H1 (cell line): ENCODE measurements at regions not wholly inside any gene's neighbourhood (a gene's known extent, or its start where the extent isn't known, plus 50 kb on each side); places are given as distances from the start of the nearest gene placed in this dataset.

Experiments used
- CTCF ChIA-PET: fragments of 300-600 bp; sonication (Branson Sonifier 250); formaldehyde crosslinking; loops from one replicate; lab custom pipeline; 2021; ENCODE audit not compliant: partially characterized antibody; lab: Charles Lee
- POLR2A ChIA-PET: fragments of 300-600 bp; sonication (Branson Sonifier 250); formaldehyde crosslinking; loops from one replicate; lab custom pipeline; 2021; ENCODE audit warnings: inconsistent platforms; ENCODE audit not compliant: partially characterized antibody; lab: Charles Lee
- DNase-seq, 2 experiments: peaks; one replicate each; pipeline versions ENCODE4 v3.0.0 to v3.0.0-alpha.2; 2010 to 2022; ENCODE audit warnings: low spot score in 2 of 2, low read depth in 1 of 2, mixed read lengths in 1 of 2
- FAIRE-seq: peaks from 2 replicates; lab custom pipeline; 2011; peaks lifted over from hg19 to GRCh38; lab: Jason Lieb, UNC
- H2AFZ ChIP-seq: 2 replicates; pipeline ENCODE4 v1.8.1; 2012; ENCODE audit warnings: low read length, inconsistent platforms
- H2AK5ac ChIP-seq: 2 replicates; pipeline ENCODE4 v1.6.1; 2013; ENCODE audit warnings: low read depth, low read length
- H2BK120ac ChIP-seq: replicated peaks from 2 replicates; pipeline ENCODE3; 2013; ENCODE audit warnings: low read depth, low read length, inconsistent platforms
- H2BK12ac ChIP-seq: 2 replicates; pipeline ENCODE4 v1.6.1; 2013; ENCODE audit warnings: low read depth, low read length
- H2BK15ac ChIP-seq: 2 replicates; pipeline ENCODE4 v1.6.1; 2013; ENCODE audit warnings: low read length
- H2BK20ac ChIP-seq: 2 replicates; pipeline ENCODE4 v1.6.1; 2013; ENCODE audit warnings: low read length
- H2BK5ac ChIP-seq: 2 replicates; pipeline ENCODE4 v1.6.1; 2013; ENCODE audit warnings: low read depth, low read length
- H3K14ac ChIP-seq: 2 replicates; pipeline ENCODE4 v1.6.1; 2013; ENCODE audit warnings: inconsistent platforms; ENCODE audit not compliant: insufficient read length
- H3K18ac ChIP-seq: 2 replicates; pipeline ENCODE4 v1.6.1; 2013; ENCODE audit warnings: low read length; ENCODE audit errors: extremely low read depth
- H3K23ac ChIP-seq: 2 replicates; pipeline ENCODE4 v1.6.1; 2013; ENCODE audit warnings: inconsistent platforms; ENCODE audit not compliant: insufficient read length
- H3K23me2 ChIP-seq: 2 replicates; pipeline ENCODE4 v1.6.1; 2013; ENCODE audit warnings: low read depth, low read length
- H3K27ac ChIP-seq: 2 replicates; pipeline ENCODE4 v1.6.1; 2011; ENCODE audit warnings: low read depth, low read length, inconsistent platforms
- H3K27me3 ChIP-seq, 4 experiments: replicated peaks in 1 of 4; 1 replicate in 1 of 4; 2 replicates in 3 of 4; pipeline versions ENCODE4 v1.6.1 to v1.8.1; 2011 to 2013; ENCODE audit warnings: low read length in 3 of 4, mild to moderate bottlenecking in 3 of 4, inconsistent platforms in 2 of 4, mixed read lengths in 2 of 4, moderate library complexity in 1 of 4; ENCODE audit not compliant: control insufficient read depth in 3 of 4, insufficient read depth in 3 of 4; ENCODE audit errors: extremely low read depth in 1 of 4
- H3K36me3 ChIP-seq, 4 experiments: 2 replicates each; pipeline versions ENCODE4 v1.6.1 to v1.8.1; 2011 to 2013; ENCODE audit warnings: mild to moderate bottlenecking in 4 of 4, low read length in 3 of 4, moderate library complexity in 2 of 4, control low read depth in 1 of 4, inconsistent platforms in 1 of 4; ENCODE audit not compliant: insufficient read depth in 4 of 4, control insufficient read depth in 2 of 4
- H3K4ac ChIP-seq: replicated peaks from 2 replicates; pipeline ENCODE3; 2013; ENCODE audit warnings: low read length, low read depth, mixed read lengths, inconsistent platforms; ENCODE audit not compliant: insufficient read length
- H3K4me1 ChIP-seq, 4 experiments: replicated peaks in 1 of 4; 1 replicate in 1 of 4; 2 replicates in 3 of 4; pipeline versions ENCODE4 v1.6.1 to v1.8.1; 2011 to 2013; ENCODE audit warnings: low read length in 3 of 4, inconsistent platforms in 2 of 4, mixed read lengths in 1 of 4; ENCODE audit not compliant: insufficient read depth in 4 of 4, control insufficient read depth in 3 of 4
- H3K4me2 ChIP-seq, 2 experiments: 2 replicates each; pipeline versions ENCODE4 v1.6.1 to v1.8.1; 2011 to 2013; ENCODE audit warnings: low read depth in 2 of 2, low read length in 2 of 2, control low read depth in 1 of 2, inconsistent platforms in 1 of 2, mild to moderate bottlenecking in 1 of 2; ENCODE audit not compliant: insufficient read depth in 1 of 2
- H3K4me3 ChIP-seq, 4 experiments: fragments of 200-600, 300-600 bp in 1 of 4; sonication (generic), shearing (Covaris generic), sonication (Bioruptor Twin) in 1 of 4; 2 replicates each; pipeline versions ENCODE4 v1.5.1 to v1.8.1; 2011 to 2016; ENCODE audit warnings: low read length in 4 of 4, low read depth in 3 of 4, control low read depth in 2 of 4, inconsistent platforms in 2 of 4, mild to moderate bottlenecking in 2 of 4, mixed read lengths in 1 of 4, moderate library complexity in 1 of 4; ENCODE audit not compliant: insufficient read depth in 2 of 4; ENCODE audit errors: extremely low read depth in 1 of 4
- H3K56ac ChIP-seq: replicated peaks from 2 replicates; pipeline ENCODE3; 2013; ENCODE audit warnings: low read depth, mild to moderate bottlenecking, mixed read lengths, low read length, inconsistent platforms; ENCODE audit not compliant: insufficient read length
- H3K79me1 ChIP-seq: 2 replicates; pipeline ENCODE4 v1.6.1; 2013; ENCODE audit warnings: low read depth, low read length, control low read depth
- H3K79me2 ChIP-seq, 2 experiments: 2 replicates each; pipeline versions ENCODE4 v1.6.1 to v1.8.1; 2012 to 2013; ENCODE audit warnings: low read length in 2 of 2, mild to moderate bottlenecking in 2 of 2, inconsistent platforms in 1 of 2; ENCODE audit not compliant: insufficient read depth in 2 of 2, control insufficient read depth in 1 of 2
- H3K9ac ChIP-seq, 4 experiments: replicated peaks in 1 of 4; 1 replicate in 1 of 4; 2 replicates in 3 of 4; pipeline versions ENCODE4 v1.6.1 to v1.8.1; 2011 to 2013; ENCODE audit warnings: low read depth in 3 of 4, low read length in 3 of 4, control low read depth in 2 of 4, mild to moderate bottlenecking in 2 of 4, moderate library complexity in 2 of 4, inconsistent platforms in 1 of 4; ENCODE audit errors: extremely low read depth in 1 of 4
- H3K9me3 ChIP-seq, 2 experiments: 2 replicates each; pipeline versions ENCODE4 v1.6.1 to v1.8.1; 2012 to 2013; ENCODE audit warnings: mild to moderate bottlenecking in 2 of 2, moderate library complexity in 2 of 2, control low read depth in 1 of 2, inconsistent platforms in 1 of 2, low read depth in 1 of 2, low read length in 1 of 2, mixed read lengths in 1 of 2; ENCODE audit not compliant: insufficient read depth in 2 of 2
- H4K20me1 ChIP-seq, 2 experiments: replicated peaks in 1 of 2; 2 replicates each; pipeline versions ENCODE3 to v1.8.1; 2011 to 2013; ENCODE audit warnings: inconsistent platforms in 2 of 2, low read length in 2 of 2, mild to moderate bottlenecking in 1 of 2; ENCODE audit not compliant: insufficient read depth in 2 of 2, control insufficient read depth in 1 of 2
- H4K5ac ChIP-seq: 2 replicates; pipeline ENCODE4 v1.6.1; 2013; ENCODE audit warnings: low read length, low read depth, mixed read lengths, inconsistent platforms; ENCODE audit not compliant: insufficient read length
- H4K8ac ChIP-seq: 2 replicates; pipeline ENCODE4 v1.8.0; 2013; ENCODE audit warnings: mild to moderate bottlenecking, moderate library complexity, low read length, inconsistent platforms; ENCODE audit not compliant: insufficient read depth; ENCODE audit errors: extremely low read depth
- H4K91ac ChIP-seq: replicated peaks from 2 replicates; pipeline ENCODE3; 2013; ENCODE audit warnings: low read length, mixed read lengths, inconsistent platforms; ENCODE audit not compliant: insufficient read length
- BACH1 ChIP-seq: IDR thresholded peaks from 2 replicates; pipeline ENCODE4 v1.6.1; 2012; ENCODE audit warnings: low read length, improper control_type of control experiment
- CBX5 ChIP-seq: fragments of 300-800, 300-1000 bp; sonication (generic); IDR thresholded peaks from 2 replicates; pipeline ENCODE4 v1.7.1; 2016; ENCODE audit warnings: antibody characterized with exemption, low read length, low read depth
- CHD2 ChIP-seq: IDR thresholded peaks from 2 replicates; pipeline ENCODE4 v1.6.1; 2012; ENCODE audit warnings: low read length, improper control_type of control experiment
- EGR1 ChIP-seq: IDR thresholded peaks from 2 replicates; pipeline ENCODE4 v1.6.1; 2011; ENCODE audit warnings: low read depth, low read length, borderline replicate concordance
- GABPA ChIP-seq: IDR thresholded peaks from 2 replicates; pipeline ENCODE4 v1.6.1; 2011; ENCODE audit warnings: mild to moderate bottlenecking, low read length, moderate library complexity, borderline replicate concordance; ENCODE audit not compliant: insufficient read depth
- GTF2F1 ChIP-seq: IDR thresholded peaks from 2 replicates; pipeline ENCODE4 v1.6.1; 2012; ENCODE audit warnings: low read depth, low read length, improper control_type of control experiment, borderline replicate concordance
- JUND ChIP-seq: IDR thresholded peaks from 2 replicates; pipeline ENCODE4 v1.6.1; 2011; ENCODE audit warnings: mild to moderate bottlenecking, improper control_type of control experiment, low read length
- KDM4A ChIP-seq: IDR thresholded peaks from one replicate; pipeline ENCODE4 v1.7.1; 2012; ENCODE audit warnings: low read depth, mild to moderate bottlenecking, moderate library complexity, low read length, inconsistent platforms; ENCODE audit not compliant: severe bottlenecking
- POLR2AphosphoS5 ChIP-seq: IDR thresholded peaks from 2 replicates; pipeline ENCODE4 v1.6.1; 2011; ENCODE audit warnings: low read depth, low read length
- RAD21 ChIP-seq, 2 experiments: IDR thresholded peaks in 1 of 2; conservative IDR thresholded peaks in 1 of 2; 2 replicates each; pipeline ENCODE4 v1.6.1; 2011; ENCODE audit warnings: low read depth in 2 of 2, low read length in 2 of 2, improper control_type of control experiment in 1 of 2, inconsistent platforms in 1 of 2, mild to moderate bottlenecking in 1 of 2, moderate library complexity in 1 of 2
- RFX5 ChIP-seq: IDR thresholded peaks from 2 replicates; pipeline ENCODE4 v1.6.1; 2011; ENCODE audit warnings: low read depth, low read length, improper control_type of control experiment, borderline replicate concordance
- SIN3A ChIP-seq, 2 experiments: IDR thresholded peaks in 1 of 2; conservative IDR thresholded peaks in 1 of 2; 2 replicates each; pipeline ENCODE4 v1.6.1; 2011 to 2012; ENCODE audit warnings: low read length in 2 of 2, improper control_type of control experiment in 1 of 2, low read depth in 1 of 2, mild to moderate bottlenecking in 1 of 2
- SP4 ChIP-seq: IDR thresholded peaks from 2 replicates; pipeline ENCODE4 v1.6.1; 2012; ENCODE audit warnings: low read length, inconsistent platforms
- SRF ChIP-seq: IDR thresholded peaks from 2 replicates; pipeline ENCODE4 v1.6.1; 2011; ENCODE audit warnings: mild to moderate bottlenecking, low read depth, low read length, moderate library complexity
- TAF1 ChIP-seq: IDR thresholded peaks from 2 replicates; pipeline ENCODE4 v1.6.1; 2011; ENCODE audit warnings: mild to moderate bottlenecking, low read depth, low read length
- TEAD4 ChIP-seq: IDR thresholded peaks from 2 replicates; pipeline ENCODE4 v1.6.1; 2012; ENCODE audit warnings: low read depth, low read length, inconsistent platforms, mixed read lengths
- WGBS, 2 experiments: shearing (Covaris generic) in 1 of 2; methylation state at CpG; one replicate each; pipeline versions ENCODE4 v1.1.6 to v1.1.7; 2013 to 2015; ENCODE audit warnings: low lambda C conversion rate in 2 of 2, mixed read lengths in 2 of 2, inconsistent platforms in 1 of 2, low coverage in 1 of 2, missing lambda C conversion rate in 1 of 2; ENCODE audit not compliant: insufficient replicate concordance in 2 of 2, insufficient coverage in 1 of 2, insufficient read length in 1 of 2; ENCODE audit errors: extremely low coverage in 1 of 2, missing lambda C conversion rate in 1 of 2; 5-methylcytosine and 5-hydroxymethylcytosine counted together

- FAIRE-seq (no peak), DNase-seq (no peak)
- no peak overlapping the region for H2BK12ac ChIP-seq
- no peaks in the 10 kb centered on the region for H3K23me2 ChIP-seq
- H3K14ac ChIP-seq, result no peak overlapping the region
- H4K20me1 ChIP-seq, result no peaks in the 10 kb centered on the region
- no peaks in the 10 kb centered on the region for H3K79me2 ChIP-seq
- H2BK20ac ChIP-seq, result no peak overlapping the region
- no peaks in the 10 kb centered on the region for H3K27me3 ChIP-seq
- H3K9ac ChIP-seq, result no peak overlapping the region
- peaks cover 0 to 5% (median 0%) of the 10 kb centered on the region in 4 experiments; a peak in 1 of 7 replicates for H3K4me1 ChIP-seq
- no peak overlapping the region for H3K27ac ChIP-seq
- H3K79me1 ChIP-seq, result no peaks in the 10 kb centered on the region
- no peak overlapping the region for H2BK15ac ChIP-seq
- ChIA-PET CTCF (no interaction called here), POLR2A (interaction anchor here (0.7 kb wide), 1 partner anchor 330 kb away, joined by 3 read pairs; no protein-coding TSS in a partner anchor)
- no peak overlapping the region for H4K8ac ChIP-seq
- TF ChIP-seq SRF (no peak), TEAD4 (no peak), POLR2AphosphoS5 (no peak), RFX5 (no peak), EGR1 (no peak), JUND (no peak), GABPA (no peak), SP4 (no peak), CHD2 (no peak), CBX5 (no peak), RAD21 (IDR thresholded peaks at IDR 0.05 in 1 of 2, conservative IDR thresholded peaks at IDR 0.05 in 1 of 2; ENCODE audit: low read depth in 2 of 2, low read length in 2 of 2) (no peak), GTF2F1 (no peak), KDM4A (no peak), BACH1 (no peak), SIN3A (conservative IDR thresholded peaks at IDR 0.05 in 1 of 2, IDR thresholded peaks at IDR 0.05 in 1 of 2; ENCODE audit: low read depth in 1 of 2, low read length in 2 of 2) (no peak), TAF1 (no peak)
- H3K4me3 ChIP-seq, result no peak overlapping the region
- H2BK120ac ChIP-seq, result no peak overlapping the region
- H3K4ac ChIP-seq, result no peak overlapping the region
- H3K23ac ChIP-seq, result no peak overlapping the region
- peaks cover 7 to 15% of the 10 kb centered on the region in 2 experiments for H3K9me3 ChIP-seq
- H2AK5ac ChIP-seq, result no peak overlapping the region
- no peak overlapping the region for H4K5ac ChIP-seq
- H2BK5ac ChIP-seq, result no peak overlapping the region
- no peak overlapping the region for H2AFZ ChIP-seq
- no peak overlapping the region for H3K56ac ChIP-seq
- H3K4me2 ChIP-seq, result no peak overlapping the region
- H3K36me3 ChIP-seq, result no peaks in the 10 kb centered on the region; a peak in 1 of 8 replicates
- WGBS, 2 experiments, result 87% methylated on average over 1 of the region's 1 CpG; no CpG with 5 or more reads in 1 of the 2 experiments
- no peak overlapping the region for H3K18ac ChIP-seq
- H4K91ac ChIP-seq, result no peak overlapping the region
These were observed 1796.3 kb upstream of the FLRT2 start for GRCh38 chr14:83733670-83734069.
